SK-N-SH (cell line): ENCODE measurements at regions not wholly inside any gene's neighbourhood (a gene's known extent, or its start where the extent isn't known, plus 50 kb on each side); places are given as distances from the start of the nearest gene placed in this dataset.

ENCODE experiments used
- POLR2AphosphoS5 ChIP-seq: IDR thresholded peaks from 2 replicates; pipeline ENCODE4 v1.6.1; 2012; ENCODE audit warnings: low read depth, low read length
- RFX5 ChIP-seq: IDR thresholded peaks from 2 replicates; pipeline ENCODE4 v1.6.1; 2012; ENCODE audit warnings: mild to moderate bottlenecking, improper control_type of control experiment, low read length

GRCh38 chr18:37701967-37702366 lies 136.4 kb upstream of the CELF4 start:
- TF ChIP-seq RFX5 (no peak), POLR2AphosphoS5 (no peak)
